ENCODE measurements at regions not wholly inside any gene's neighbourhood (a gene's known extent, or its start where the extent isn't known, plus 50 kb on each side); places are given as distances from the start of the nearest gene placed in this dataset.

DNA sequence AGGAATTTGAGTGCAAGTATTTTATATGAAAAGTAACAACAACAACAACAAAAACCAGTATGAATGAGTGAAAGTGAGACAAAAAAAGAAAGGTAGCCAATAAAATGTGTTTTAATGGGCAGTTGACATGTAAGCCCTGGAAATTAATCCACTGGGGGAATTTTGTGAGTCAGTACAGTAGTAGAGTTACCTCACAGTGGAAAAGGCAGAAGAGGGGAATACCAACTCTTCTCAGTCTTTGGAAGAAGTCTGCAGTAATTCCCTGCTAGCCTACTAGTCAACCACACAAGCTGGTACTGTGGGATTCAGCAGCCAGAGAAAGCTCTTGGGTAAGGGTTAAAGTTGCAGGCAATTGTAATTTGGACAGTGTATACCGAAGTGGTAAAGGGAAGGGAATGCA, 76.3 kb upstream of the IL15 start:
- TF ChIP-seq, protein P1, sequence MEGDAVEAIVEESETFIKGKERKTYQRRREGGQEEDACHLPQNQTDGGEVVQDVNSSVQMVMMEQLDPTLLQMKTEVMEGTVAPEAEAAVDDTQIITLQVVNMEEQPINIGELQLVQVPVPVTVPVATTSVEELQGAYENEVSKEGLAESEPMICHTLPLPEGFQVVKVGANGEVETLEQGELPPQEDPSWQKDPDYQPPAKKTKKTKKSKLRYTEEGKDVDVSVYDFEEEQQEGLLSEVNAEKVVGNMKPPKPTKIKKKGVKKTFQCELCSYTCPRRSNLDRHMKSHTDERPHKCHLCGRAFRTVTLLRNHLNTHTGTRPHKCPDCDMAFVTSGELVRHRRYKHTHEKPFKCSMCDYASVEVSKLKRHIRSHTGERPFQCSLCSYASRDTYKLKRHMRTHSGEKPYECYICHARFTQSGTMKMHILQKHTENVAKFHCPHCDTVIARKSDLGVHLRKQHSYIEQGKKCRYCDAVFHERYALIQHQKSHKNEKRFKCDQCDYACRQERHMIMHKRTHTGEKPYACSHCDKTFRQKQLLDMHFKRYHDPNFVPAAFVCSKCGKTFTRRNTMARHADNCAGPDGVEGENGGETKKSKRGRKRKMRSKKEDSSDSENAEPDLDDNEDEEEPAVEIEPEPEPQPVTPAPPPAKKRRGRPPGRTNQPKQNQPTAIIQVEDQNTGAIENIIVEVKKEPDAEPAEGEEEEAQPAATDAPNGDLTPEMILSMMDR (IDR thresholded peaks at IDR 0.05; ENCODE audit: extremely low read depth in 1 of 2, insufficient read depth in 1 of 2, low read depth in 1 of 2, low read length in 2 of 2): no peak
- TF ChIP-seq POLR2A (IDR thresholded peaks at IDR 0.05; ENCODE audit: low read depth, low read length) (no peak), POLR2AphosphoS5 (IDR thresholded peaks at IDR 0.05; ENCODE audit: insufficient read depth, low read depth, low read length) (no peak), EZH2 (IDR thresholded peaks at IDR 0.05; ENCODE audit: borderline replicate concordance, low read depth, low read length, severe bottlenecking) (no peak), FOS (IDR thresholded peaks at IDR 0.05; ENCODE audit: borderline replicate concordance, insufficient read depth, low read length) (no peak), GATA2 (IDR thresholded peaks at IDR 0.05; ENCODE audit: insufficient read depth, insufficient read length, low read depth, low read length) (no peak), JUN (IDR thresholded peaks at IDR 0.05; ENCODE audit: borderline replicate concordance, insufficient read depth, insufficient read length, low read depth) (no peak)
- TF ChIP-seq, protein P2, sequence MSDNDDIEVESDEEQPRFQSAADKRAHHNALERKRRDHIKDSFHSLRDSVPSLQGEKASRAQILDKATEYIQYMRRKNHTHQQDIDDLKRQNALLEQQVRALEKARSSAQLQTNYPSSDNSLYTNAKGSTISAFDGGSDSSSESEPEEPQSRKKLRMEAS (IDR thresholded peaks at IDR 0.05; ENCODE audit: insufficient read depth, insufficient read length): no peak
